ENCODE measurements at regions not wholly inside any gene's neighbourhood (a gene's known extent, or its start where the extent isn't known, plus 50 kb on each side); places are given as distances from the start of the nearest gene placed in this dataset.
"Not testable (repeated sequence)": the region's sequence is repeated elsewhere in the genome, so short reads cannot be mapped to it uniquely, and the experiment has no call there.

- DNase-seq (ENCODE audit: low spot score), result peak; percentile 66
Observed at GRCh38 chr1:185681034-185681633, 53.1 kb upstream of the HMCN1 start.

GRCh38 chr1:185680453-185680852, 53.7 kb upstream of the HMCN1 start:
- DNase-seq (ENCODE audit: low spot score), result no peak

GRCh38 chr1:185679220-185679619, 55.0 kb upstream of the HMCN1 start:
- DNase-seq (ENCODE audit: low spot score), result no peak

DNA sequence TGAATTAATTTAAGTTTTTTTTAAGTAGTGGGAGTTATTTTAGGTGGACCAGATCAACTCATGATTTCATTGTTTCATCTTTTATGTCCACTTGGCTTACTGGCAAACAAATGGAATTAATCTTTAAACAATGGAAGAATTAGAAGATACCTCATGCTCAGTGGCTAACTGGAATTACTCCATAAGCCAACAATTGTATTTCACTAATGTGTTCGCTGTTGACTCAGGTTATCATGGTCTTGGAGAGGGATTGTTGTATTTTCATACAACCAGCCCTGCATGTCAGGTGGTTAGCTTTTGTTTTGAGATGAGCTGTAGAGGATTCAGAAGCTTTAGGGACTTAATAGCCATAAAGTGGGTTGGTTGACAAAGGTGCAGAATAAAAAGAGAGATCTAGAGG, 57.2 kb upstream of the HMCN1 start:
- no peak for DNase-seq (ENCODE audit: low spot score)

- peak; percentile 32 for DNase-seq (ENCODE audit: low spot score)
Observed at GRCh38 chr1:185674201-185674600, 60.0 kb upstream of the HMCN1 start.

GRCh38 chr1:185672719-185673360, 61.4 kb upstream of the HMCN1 start:
- DNase-seq (ENCODE audit: low spot score), result no peak

- peak; percentile 74 for DNase-seq (ENCODE audit: low spot score)
Observed at GRCh38 chr1:185670187-185670627, 64.0 kb upstream of the HMCN1 start.

GRCh38 chr1:185668013-185668412, 66.2 kb upstream of the HMCN1 start:
- no peak for DNase-seq (ENCODE audit: low spot score)

DNA sequence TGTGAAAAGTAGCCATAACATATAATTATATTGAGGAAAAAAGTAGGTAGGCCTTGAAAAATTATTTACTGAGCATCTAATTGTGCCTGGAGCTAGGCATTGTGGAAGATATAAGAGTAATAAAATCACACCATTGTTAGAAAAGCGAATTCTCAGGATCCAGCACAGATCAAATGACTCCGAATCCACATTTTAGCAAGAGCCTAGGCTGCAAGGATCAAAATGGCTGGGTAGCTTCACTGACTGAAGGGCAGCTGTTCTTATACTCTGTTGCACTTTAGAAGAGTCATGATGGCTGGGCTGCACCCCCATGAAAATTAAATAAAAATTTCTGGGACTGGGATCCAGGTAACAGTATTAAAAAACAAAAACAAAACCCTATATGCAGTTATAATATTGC, 67.6 kb upstream of the HMCN1 start:
- DNase-seq (ENCODE audit: low spot score), result no peak

DNA sequence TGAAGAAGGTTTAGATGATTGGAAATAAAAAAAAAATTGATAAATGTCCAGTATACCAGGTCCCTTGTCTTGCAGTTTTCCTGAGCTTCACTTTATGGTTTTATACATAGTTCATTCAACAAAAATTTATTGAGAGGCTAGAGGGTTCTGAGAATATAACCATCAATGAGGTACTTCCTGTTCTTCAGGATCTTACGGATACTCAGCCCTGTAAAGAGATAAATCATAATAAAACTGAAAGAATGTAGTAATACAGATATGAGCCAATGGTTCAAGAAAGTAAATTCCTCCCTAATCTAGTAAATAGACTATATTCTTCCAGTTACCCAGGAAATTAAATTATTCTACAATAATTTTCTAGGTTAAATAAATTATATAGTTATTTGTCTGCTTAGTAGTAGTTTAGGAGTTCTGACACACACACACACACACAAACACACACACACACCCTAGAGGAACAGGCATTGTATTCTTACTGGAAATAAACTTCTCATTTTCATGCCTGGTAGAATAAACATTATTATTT, 70.4 kb upstream of the HMCN1 start:
- no peak for DNase-seq (ENCODE audit: low spot score)

DNA sequence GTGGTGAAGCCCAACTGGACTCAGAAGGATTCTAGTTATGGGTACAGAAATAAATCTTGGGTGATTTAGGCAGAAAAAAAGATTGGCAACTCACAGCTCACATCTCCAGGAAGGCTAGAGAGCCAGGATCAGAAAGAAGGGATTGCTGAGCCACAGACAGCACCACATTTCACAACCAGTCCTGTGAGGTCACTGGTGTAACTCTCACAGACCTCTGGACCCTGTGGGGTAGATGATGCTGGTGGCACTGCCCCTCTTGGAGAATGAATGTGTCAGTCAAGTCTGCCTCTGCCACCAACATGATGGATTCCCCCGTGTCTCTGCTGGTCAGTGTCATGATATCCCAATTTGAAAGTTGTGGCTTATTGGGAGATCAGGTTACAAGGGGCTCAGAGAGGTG, 70.9 kb upstream of the HMCN1 start:
- DNase-seq (ENCODE audit: low spot score), result no peak

- DNase-seq (ENCODE audit: low spot score), result no peak
Observed at GRCh38 chr1:185661971-185662370, 72.2 kb upstream of the HMCN1 start.

GRCh38 chr1:185656663-185657062, 77.5 kb upstream of the HMCN1 start:
- no peak for DNase-seq (ENCODE audit: low spot score)

- no peak for DNase-seq (ENCODE audit: low spot score)
Observed at GRCh38 chr1:185654952-185655314, 79.3 kb upstream of the HMCN1 start.

DNA sequence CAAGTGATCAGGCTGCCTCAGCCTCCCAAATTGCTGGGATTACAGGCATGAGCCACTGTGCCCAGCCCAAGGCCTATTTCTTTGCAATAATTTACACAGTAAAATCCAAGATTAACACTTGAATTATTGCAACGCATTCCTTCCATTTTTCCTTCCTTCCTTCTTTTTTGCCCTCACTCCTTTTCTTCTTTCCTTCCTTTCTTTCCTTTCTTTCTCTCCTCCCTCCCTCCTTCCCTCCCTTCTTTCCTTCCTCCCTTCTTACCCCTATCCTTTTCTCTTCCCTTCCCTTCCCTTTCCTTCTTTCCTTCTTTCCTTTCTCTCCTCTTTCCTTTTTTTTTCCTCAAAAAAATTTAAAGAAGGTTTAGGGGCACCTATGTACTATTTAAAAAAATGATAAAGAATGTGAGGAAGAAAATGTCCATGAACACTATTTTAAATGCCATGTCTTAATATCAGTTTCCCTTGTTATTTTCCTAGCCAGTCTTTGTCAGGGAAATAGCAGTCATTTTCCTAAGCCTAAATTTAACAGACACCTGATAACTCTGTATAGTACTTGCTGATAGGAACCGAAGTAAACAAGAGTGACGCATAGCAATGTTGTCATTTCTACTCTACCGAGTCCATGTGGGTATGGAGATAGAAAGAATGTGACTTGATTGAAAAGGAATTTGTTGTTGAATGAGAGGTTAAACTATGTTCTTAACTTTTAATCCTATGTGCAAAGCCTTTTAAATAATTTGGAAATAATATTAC, 79.8 kb upstream of the HMCN1 start:
- DNase-seq (ENCODE audit: low spot score), result no peak

GRCh38 chr1:185653615-185654014, 80.6 kb upstream of the HMCN1 start:
- no peak for DNase-seq (ENCODE audit: low spot score)

- peak; percentile 18 for DNase-seq (ENCODE audit: low spot score)
Observed at GRCh38 chr1:185652348-185652747, 81.8 kb upstream of the HMCN1 start.

GRCh38 chr1:185650602-185651230, 83.5 kb upstream of the HMCN1 start:
- no peak for DNase-seq (ENCODE audit: low spot score)

GRCh38 chr1:185648858-185649589, 85.2 kb upstream of the HMCN1 start:
- DNase-seq (ENCODE audit: low spot score), result no peak

DNA sequence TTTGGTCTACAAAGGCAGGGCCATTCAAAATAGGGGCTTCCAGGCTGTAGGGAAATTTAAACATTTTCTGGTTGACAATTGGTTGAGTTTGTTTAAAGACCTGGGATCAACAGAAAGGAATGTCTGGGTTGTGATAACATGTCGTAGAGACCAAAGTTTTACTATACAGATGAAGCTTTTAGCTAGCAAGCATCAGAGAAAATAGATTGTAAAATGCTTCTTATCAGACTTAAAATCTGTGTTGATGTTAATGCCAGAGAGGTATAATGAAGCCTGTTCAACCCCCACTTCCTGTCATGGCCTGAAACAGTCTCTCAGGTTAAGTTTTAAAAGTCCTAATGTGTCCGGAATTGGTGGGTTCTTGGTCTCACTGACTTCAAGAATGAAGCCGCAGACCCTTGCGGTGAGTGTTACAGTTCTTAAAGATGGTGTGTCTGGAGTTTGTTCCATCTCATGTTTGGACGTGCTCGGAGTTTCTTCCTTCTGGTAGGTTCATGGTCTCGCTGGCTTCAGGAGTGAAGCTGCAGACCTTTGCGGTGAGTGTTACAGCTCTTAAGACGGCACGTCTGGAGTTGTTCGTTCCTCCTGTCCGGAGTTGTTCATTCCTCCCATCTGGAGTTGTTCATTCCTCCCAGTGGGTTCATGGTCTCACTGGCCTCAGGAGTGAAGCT, 86.5 kb upstream of the HMCN1 start:
- not testable (repeated sequence) for DNase-seq (ENCODE audit: low spot score)

DNA sequence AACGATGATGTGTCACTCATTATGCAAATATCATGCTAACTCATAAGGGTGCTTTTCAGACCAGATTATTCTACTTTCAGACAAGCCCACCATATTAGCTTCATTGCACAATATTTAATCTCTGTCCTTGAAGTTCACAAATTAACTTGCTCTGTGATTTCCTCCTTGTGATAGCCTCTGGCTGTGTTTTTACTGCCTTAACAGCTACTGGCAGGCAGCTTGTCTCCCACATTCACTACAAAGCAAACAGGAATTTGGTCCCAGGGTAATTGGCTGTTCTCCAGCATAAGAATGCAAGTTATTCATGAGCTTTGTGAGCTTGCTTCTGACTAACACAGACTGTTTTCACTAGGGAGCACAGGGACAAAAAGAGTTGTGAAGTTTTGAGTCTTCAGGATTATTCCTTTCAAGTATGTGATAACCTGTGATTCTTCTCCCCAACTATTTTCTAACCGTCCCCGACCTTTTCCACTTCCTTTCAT, 87.9 kb upstream of the HMCN1 start:
- DNase-seq (ENCODE audit: low spot score), result no peak

Measured in CD4-positive, alpha-beta T cell treated with Interleukin-2 at 100 ng/mL for 4 hours (primary cell).